HUES64 (cell line): ENCODE measurements at regions not wholly inside any gene's neighbourhood (a gene's known extent, or its start where the extent isn't known, plus 50 kb on each side); places are given as distances from the start of the nearest gene placed in this dataset.
"Not testable (repeated sequence)": the region's sequence is repeated elsewhere in the genome, so short reads cannot be mapped to it uniquely, and the experiment has no call there.

Source experiments
- H3K27ac ChIP-seq: 2 replicates; pipeline ENCODE4 v1.7.0; 2013; ENCODE audit warnings: low read depth, low read length, inconsistent platforms
- H3K27me3 ChIP-seq: 2 replicates; pipeline ENCODE4 v1.6.1; 2013; ENCODE audit warnings: mild to moderate bottlenecking, low read length; ENCODE audit not compliant: insufficient read depth
- H3K36me3 ChIP-seq: 2 replicates; pipeline ENCODE4 v1.6.1; 2013; ENCODE audit warnings: mild to moderate bottlenecking, low read length; ENCODE audit not compliant: insufficient read depth
- H3K4me1 ChIP-seq: 2 replicates; pipeline ENCODE4 v1.6.1; 2013; ENCODE audit warnings: mild to moderate bottlenecking, low read length, moderate library complexity; ENCODE audit not compliant: insufficient read depth
- H3K4me3 ChIP-seq: 2 replicates; pipeline ENCODE4 v1.5.1; 2013; ENCODE audit warnings: mild to moderate bottlenecking, low read length, moderate library complexity
- H3K9ac ChIP-seq: 2 replicates; pipeline ENCODE4 v1.6.1; 2013; ENCODE audit warnings: mild to moderate bottlenecking, low read depth, low read length
- H3K9me3 ChIP-seq: 2 replicates; pipeline ENCODE4 v1.6.1; 2013; ENCODE audit warnings: low read depth, low read length; ENCODE audit not compliant: insufficient read depth
- WGBS: fragments of 150-250, 120-280 bp; methylation state at CpG from one replicate; pipeline ENCODE4 v1.1.7; 2013; ENCODE audit warnings: missing lambda C conversion rate; 5-methylcytosine and 5-hydroxymethylcytosine counted together

DNA sequence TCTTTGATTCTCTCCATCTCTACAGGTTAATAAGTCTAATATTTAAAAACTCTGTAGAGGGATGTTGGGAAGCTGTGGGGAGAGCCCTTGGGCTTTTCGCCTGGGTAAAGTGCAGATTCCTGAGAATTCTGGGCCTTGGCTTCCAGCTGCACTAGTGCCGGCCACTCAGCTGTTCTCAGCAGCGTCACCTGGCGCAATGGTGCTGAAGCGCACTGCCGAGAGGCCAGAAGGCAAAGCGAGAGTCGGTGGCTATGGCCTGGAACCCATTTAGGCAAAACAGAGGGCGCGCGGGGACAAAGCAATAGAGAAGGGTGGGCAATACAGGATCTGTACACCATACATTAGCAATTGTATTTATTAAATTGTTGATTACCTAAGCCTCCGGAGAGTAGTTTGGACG is 168.7 kb downstream of the FAM72C start:
- H3K9ac ChIP-seq: not testable (repeated sequence)

DNA sequence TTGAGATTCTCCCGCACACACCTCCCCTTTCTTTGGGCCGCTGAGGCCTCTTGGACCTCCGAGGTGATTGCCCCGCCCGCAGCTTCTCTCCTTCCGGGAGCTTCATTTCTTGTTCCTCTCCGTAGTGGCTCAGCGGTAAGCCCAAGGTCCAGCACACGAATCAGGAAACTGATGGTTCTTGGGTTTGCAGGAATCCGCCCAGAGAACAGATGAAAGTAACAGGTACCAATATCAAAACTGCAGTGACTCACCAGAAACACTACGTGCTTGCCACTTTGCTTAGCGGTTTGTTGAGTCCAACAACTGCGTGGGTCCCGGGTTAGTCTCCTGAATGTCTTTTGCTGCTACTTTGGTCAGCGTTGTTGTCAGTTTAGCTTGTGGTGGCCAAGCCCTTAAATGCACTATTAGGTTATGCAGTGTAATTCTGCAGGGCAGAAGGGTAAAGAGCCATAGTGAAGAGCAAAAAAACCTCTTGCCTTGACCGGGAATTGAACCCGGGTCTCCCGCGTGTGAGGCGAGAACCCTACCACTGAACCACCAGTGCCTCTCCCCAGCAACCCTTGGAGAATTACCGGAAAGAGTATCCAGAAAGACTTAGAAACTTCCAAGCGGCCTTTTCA is 172.1 kb downstream of the FAM72C start:
- WGBS: no CpG with 5 or more reads among the region's 22 CpGs
- H3K9me3 ChIP-seq, H3K27ac ChIP-seq, H3K9ac ChIP-seq, H3K27me3 ChIP-seq, H3K36me3 ChIP-seq, H3K4me3 ChIP-seq, H3K4me1 ChIP-seq: not testable (repeated sequence)

More for the DNA sequence above, 168.7 kb downstream of the FAM72C start:
- not testable (repeated sequence) for H3K9me3 ChIP-seq, H3K4me3 ChIP-seq, H3K27ac ChIP-seq, H3K4me1 ChIP-seq, H3K36me3 ChIP-seq, H3K27me3 ChIP-seq
- no CpG with 5 or more reads among the region's 13 CpGs for WGBS

DNA sequence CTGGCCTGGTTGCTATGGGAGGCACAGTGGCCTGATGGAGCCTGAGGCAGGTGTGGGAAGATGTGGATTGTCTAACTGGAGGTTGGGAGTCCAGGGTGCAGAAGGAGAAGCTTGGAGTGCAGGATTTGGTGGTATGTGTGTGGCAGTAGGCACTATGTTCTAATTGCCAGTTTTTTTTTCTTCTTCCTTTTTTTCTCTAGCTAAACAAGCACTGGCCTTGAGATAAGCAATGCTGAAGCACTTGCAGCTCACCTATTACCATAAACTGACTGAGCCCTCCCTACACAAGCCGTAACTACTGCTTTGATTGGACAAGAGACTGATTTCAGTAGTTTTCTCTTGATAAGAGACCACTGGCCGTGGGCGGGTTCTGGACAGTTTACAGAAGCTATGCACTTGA is 175.4 kb downstream of the FAM72C start:
- not testable (repeated sequence) for H3K4me3 ChIP-seq, H3K27me3 ChIP-seq, H3K36me3 ChIP-seq, H3K27ac ChIP-seq, H3K4me1 ChIP-seq, H3K9me3 ChIP-seq, H3K9ac ChIP-seq
- no CpG with 5 or more reads among the region's 3 CpGs for WGBS

DNA sequence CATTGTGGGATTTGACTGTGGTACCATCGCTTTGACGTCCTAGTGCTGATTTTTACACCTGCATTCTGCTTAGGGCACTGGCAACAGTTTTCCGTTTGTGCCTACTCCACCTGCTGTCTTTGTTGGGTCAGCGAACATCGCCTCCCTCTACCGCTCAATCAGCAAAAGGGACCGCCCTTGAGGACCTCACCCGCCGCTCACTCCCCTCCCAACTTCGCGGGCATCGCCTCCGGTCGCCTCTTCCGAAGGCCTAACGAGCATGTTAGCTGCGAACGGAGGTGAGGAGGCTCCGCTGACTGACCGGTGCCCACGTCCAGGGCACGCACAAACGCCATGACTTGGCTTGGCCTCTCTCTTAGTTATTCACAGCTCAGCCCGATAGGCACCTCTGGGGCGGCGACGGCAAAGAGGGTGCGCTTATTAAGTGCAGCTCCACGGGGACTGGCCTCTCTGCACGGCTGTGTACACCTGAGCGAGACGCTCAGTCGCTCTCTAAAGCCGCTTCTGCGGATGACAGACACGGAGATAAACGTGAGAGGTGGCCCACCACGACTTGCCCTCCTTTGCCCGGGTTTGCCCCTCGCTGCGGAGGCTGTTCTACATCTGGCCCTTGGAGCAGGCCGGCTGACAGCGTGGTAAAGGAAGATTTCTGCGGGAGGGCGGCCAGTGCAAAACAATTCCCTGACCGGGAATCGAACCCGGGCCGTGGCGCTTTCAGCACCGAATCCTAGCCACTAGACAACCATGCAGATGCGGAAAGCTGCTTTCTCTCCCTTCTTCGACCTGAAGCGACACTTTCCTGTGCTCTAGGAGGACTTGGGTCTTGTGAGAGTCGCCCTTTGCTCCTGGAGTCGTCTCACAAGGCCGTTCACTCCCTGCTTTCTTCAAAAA is 179.5 kb downstream of the FAM72C start:
- H3K4me1 ChIP-seq, H3K36me3 ChIP-seq, H3K27me3 ChIP-seq, H3K9ac ChIP-seq, H3K27ac ChIP-seq, H3K9me3 ChIP-seq, H3K4me3 ChIP-seq: not testable (repeated sequence)
- WGBS: no CpG with 5 or more reads among the region's 57 CpGs

DNA sequence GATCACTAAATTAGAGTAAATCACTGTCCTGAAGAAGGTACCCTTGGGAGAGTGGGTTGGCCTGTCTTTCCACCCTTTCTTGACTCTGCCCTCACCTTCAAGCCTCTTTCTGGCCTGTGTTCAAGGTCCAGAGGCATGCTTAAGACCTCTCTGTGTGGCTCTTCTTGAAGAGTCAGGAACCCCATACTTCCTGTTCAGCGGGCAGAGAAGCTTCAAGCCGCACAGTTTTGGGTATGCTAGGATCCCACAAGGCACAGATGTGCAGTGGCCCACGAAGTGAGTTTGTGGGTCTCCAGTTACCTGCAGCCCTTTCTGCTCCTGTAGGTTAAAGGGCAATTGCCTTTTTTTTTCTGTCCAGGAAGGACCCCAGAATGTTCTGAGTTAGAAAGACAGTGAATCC is 185.4 kb downstream of the FAM72C start:
- not testable (repeated sequence) for H3K9ac ChIP-seq, H3K27me3 ChIP-seq, H3K9me3 ChIP-seq, H3K4me1 ChIP-seq, H3K36me3 ChIP-seq, H3K27ac ChIP-seq, H3K4me3 ChIP-seq
- WGBS: no CpG with 5 or more reads among the region's 3 CpGs

DNA sequence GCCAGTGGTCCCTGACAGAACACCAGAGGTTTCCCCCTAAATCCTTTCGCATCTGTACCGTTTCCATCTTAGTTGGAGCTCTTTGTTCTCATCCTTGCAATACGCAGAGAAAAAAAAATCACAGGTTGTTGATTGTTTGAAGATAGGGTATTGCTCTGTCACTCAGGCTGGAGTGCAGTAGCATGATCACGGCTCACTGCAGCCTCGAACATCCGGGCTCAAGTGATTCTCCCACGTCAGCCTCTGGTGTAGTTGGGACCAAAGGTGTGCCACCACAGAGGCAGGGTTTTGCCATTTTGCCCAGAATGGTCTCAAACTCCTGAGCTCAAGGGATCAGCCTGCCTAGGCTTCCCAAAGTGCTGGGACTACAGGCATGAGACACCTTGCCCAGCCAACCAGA is 185.9 kb downstream of the FAM72C start:
- WGBS: no CpG with 5 or more reads among the region's 7 CpGs
- H3K27me3 ChIP-seq, H3K4me1 ChIP-seq, H3K9me3 ChIP-seq, H3K4me3 ChIP-seq, H3K36me3 ChIP-seq, H3K27ac ChIP-seq, H3K9ac ChIP-seq: not testable (repeated sequence)

DNA sequence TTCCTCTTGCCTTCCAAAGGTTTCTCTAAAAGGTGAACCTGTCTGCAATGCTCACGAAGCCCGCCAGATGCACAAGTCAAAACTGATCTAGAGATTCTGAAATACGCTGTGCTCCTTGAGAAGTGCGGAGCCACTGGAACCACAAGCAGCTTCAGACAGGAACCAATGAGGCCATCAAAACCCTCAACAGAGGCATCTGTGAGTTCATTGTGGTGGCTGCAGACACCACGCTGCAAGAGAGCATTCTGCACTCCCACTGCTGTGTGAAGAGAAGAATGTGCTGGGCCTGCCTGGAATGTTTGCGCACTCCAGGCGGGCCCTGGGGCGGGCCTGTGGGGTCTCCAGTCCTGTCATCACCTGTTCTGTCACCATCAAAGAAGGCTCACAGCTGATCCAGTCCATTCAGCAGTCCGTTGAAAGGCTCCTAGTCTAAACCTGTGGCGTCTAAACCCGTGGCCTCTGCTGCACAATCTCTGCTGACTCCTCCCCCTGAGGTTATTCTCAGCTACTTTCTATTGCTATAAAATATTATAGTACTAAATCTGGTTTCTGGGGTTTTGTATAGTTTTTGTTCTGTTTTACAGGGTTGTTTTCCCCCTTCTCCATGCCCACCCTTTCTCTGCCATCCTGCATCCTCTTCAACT is 187.4 kb downstream of the FAM72C start:
- H3K4me1 ChIP-seq, H3K27me3 ChIP-seq, H3K9ac ChIP-seq, H3K36me3 ChIP-seq, H3K27ac ChIP-seq, H3K4me3 ChIP-seq, H3K9me3 ChIP-seq: not testable (repeated sequence)
- WGBS: 100% methylated on average over 2 of the region's 11 CpGs

DNA sequence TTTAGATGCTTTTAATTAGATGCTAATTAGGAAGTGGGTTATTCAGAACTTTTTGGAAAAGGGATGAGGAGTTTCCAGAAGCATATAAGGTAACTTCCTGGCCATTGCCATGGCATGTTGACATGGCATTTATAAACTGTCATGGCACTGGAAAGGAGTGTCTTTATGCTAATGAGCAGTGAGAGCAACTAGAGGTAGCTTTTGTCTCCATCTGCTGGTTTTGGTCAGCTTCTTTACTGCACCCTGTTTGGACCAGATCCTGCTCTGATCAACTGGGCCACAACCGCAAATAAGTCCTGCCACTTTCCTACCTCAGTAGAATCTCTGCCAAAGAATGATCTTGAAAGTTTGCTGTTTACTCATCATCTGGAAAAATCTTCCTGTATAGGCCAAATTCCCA is 193.6 kb downstream of the FAM72C start:
- H3K4me3 ChIP-seq, H3K36me3 ChIP-seq, H3K27me3 ChIP-seq, H3K4me1 ChIP-seq, H3K27ac ChIP-seq, H3K9me3 ChIP-seq, H3K9ac ChIP-seq: not testable (repeated sequence)
- WGBS: no CpG with 5 or more reads among the region's 1 CpG

DNA sequence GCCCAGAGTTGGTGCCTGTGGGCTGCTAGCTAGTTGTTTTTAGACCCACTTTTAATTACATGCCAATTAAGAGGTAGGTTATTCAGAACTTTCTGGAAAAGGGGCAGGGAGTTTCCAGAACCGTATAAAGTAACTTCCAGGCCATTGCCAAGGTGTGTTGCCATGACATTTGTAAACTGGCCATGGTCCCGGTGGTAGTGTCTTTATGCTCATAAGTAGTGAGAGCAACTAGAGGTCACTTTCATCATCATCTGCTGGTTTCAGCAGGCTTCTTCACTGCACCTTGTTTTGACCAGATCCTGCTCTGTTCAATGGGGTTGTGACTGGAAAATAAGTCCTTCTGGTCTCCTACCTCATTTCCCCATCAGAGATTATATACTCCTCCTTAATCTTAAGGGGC is 207.0 kb downstream of the FAM72C start:
- H3K9ac ChIP-seq, H3K9me3 ChIP-seq, H3K36me3 ChIP-seq, H3K27me3 ChIP-seq, H3K4me1 ChIP-seq, H3K27ac ChIP-seq, H3K4me3 ChIP-seq: not testable (repeated sequence)
- WGBS: 90% methylated on average over 2 of the region's 2 CpGs

DNA sequence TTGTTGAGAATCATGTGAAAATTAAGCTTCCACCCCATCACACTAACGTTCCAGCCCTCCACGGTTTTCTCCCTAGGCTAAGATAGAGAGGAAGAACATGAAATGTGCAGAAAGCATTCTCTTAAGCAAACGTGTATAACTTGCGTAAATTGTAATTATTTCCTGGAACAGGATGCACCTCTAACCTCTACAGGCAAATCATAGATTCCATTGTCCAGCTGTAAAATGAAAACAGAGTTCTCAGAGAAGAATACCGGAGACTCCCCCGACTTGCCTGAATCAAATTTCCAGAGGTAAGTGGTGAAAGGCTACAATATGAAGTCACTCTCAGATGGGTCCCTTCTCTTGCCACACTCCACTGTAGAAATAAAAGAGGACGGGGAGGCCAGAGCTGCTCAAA is 211.4 kb downstream of the FAM72C start:
- H3K9ac ChIP-seq, H3K27me3 ChIP-seq, H3K9me3 ChIP-seq, H3K4me3 ChIP-seq, H3K27ac ChIP-seq, H3K4me1 ChIP-seq, H3K36me3 ChIP-seq: not testable (repeated sequence)
- 91% methylated on average over 4 of the region's 7 CpGs for WGBS

DNA sequence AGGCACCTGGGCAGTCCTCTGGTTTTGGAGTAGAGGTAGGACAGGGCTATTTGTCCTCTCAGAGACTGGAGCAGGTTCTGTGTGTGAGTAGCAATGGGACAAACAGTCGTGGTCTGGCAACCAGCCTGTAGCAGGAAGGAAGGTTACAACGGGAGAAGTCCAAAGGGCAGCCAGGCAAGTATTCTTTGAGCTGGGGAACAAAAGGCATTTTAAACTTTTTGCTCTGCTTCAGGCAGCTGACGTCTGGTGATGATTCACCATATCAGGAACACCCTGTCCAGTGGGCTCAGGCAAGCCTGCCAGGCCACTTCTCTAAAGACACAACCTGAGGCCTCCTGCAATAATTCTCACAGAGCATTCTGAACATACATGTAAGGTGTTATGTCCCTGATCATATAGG is 215.8 kb downstream of the FAM72C start:
- H3K9ac ChIP-seq, H3K9me3 ChIP-seq, H3K27me3 ChIP-seq, H3K36me3 ChIP-seq, H3K4me1 ChIP-seq, H3K4me3 ChIP-seq, H3K27ac ChIP-seq: not testable (repeated sequence)
- WGBS: 70% methylated on average over 3 of the region's 3 CpGs
